Activated naive CD8-positive, alpha-beta T cell (primary cell): ENCODE measurements at regions not wholly inside any gene's neighbourhood (a gene's known extent, or its start where the extent isn't known, plus 50 kb on each side); places are given as distances from the start of the nearest gene placed in this dataset.

Source experiments
- H3K27ac Mint-ChIP-seq: one replicate; pipeline ENCODE4 v1.8.0; 2021; ENCODE audit warnings: mixed read lengths
- H3K27me3 Mint-ChIP-seq: one replicate; pipeline ENCODE4 v1.8.0; 2021; ENCODE audit warnings: mixed read lengths
- H3K36me3 Mint-ChIP-seq: one replicate; pipeline ENCODE4 v1.8.0; 2021; ENCODE audit warnings: mixed read lengths
- H3K4me1 Mint-ChIP-seq: one replicate; pipeline ENCODE4 v1.8.0; 2021; ENCODE audit warnings: low read depth, mixed read lengths
- H3K4me3 Mint-ChIP-seq: one replicate; pipeline ENCODE4 v1.8.0; 2021; ENCODE audit warnings: mild to moderate bottlenecking, mixed read lengths
- H3K9me3 Mint-ChIP-seq: one replicate; pipeline ENCODE4 v1.8.0; 2021; ENCODE audit warnings: low read depth, mixed read lengths

- Mint-ChIP-seq H3K4me1 (no peaks in the 10 kb centered on the region), H3K4me3 (no peak overlapping the region), H3K27ac (no peak overlapping the region), H3K27me3 (peaks cover 3% of the 10 kb centered on the region), H3K9me3 (no peaks in the 10 kb centered on the region), H3K36me3 (no peaks in the 10 kb centered on the region)
Measured at GRCh38 chr2:38446906-38447561, 70.0 kb upstream of the ATL2 start.

- Mint-ChIP-seq H3K27me3 (peaks cover 3% of the 10 kb centered on the region), H3K4me3 (no peak overlapping the region), H3K36me3 (no peaks in the 10 kb centered on the region), H3K27ac (no peak overlapping the region), H3K9me3 (no peaks in the 10 kb centered on the region), H3K4me1 (no peaks in the 10 kb centered on the region)
Measured at GRCh38 chr2:38446418-38446817, 69.3 kb upstream of the ATL2 start.

DNA sequence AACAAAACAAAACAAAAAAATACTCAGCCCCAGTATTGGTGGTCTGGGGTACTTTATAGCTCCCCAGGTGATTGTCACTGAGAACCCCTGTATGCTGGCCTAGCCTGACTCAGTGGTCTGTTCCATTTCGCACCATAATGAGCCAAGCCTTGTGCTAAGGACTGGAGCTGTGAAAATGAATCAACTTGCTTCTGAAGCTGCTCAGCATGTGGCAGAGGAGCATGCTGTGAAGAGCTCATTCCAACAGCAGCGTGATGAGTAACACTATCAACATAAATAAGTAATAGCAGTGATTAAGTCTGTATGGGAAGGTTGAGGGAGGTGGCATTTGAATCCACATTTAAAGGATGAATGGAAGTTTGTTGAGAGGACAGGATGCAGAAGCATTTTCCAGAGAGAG, 67.2 kb upstream of the ATL2 start:
- no peak overlapping the region for H3K4me3 Mint-ChIP-seq
- peaks cover 3% of the 10 kb centered on the region for H3K27me3 Mint-ChIP-seq
- H3K4me1 Mint-ChIP-seq = no peaks in the 10 kb centered on the region
- H3K36me3 Mint-ChIP-seq = no peaks in the 10 kb centered on the region
- H3K27ac Mint-ChIP-seq = no peak overlapping the region
- no peaks in the 10 kb centered on the region for H3K9me3 Mint-ChIP-seq

DNA sequence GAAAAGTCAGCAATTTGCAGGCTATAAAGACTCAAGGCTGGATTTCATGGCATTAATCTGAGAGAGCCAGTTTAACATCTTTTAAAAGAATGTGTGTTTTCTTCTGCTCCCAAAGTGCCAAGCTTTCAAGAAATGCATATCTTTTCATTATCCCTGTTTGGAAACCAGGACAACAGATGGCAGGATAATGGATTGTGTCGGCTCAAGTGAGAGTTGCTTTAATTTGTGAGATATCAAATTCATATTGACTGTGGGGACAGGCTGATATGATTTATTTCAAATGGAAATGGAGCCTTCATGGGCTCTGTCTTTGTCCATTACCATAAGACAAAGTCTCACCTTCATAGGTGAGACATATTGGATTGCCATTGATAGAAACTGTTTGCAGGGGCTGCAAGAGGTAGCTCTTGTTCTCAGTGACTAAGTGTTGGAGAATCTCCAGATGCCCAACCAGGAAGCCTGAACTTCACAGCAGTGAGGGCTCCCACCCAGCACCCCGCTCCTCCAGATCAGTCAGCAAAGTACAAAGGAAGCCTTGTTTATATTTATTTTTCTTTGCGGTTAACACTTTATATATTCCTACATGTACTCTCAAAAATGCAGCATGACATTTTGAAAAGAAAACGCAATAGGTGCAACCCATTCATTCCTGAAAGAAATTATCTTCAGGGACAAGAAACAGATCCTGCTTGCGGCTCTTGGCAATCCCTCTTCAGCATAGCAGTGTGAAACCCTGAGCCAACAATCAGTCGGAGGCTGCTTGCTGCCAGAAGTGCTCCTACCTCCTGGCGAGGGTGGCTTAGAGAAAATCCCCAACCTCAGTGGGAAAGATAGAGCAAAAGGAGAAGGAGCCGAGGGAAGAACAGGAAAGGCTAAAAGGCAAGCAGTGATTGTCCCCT, 65.8 kb upstream of the ATL2 start:
- Mint-ChIP-seq H3K36me3 (no peaks in the 10 kb centered on the region), H3K4me1 (peaks cover 3% of the 10 kb centered on the region), H3K4me3 (no peak overlapping the region), H3K27me3 (peaks cover 3% of the 10 kb centered on the region), H3K9me3 (no peaks in the 10 kb centered on the region), H3K27ac (no peak overlapping the region)

- H3K4me1 Mint-ChIP-seq = peaks cover 3% of the 10 kb centered on the region
- peaks cover 3% of the 10 kb centered on the region for H3K27me3 Mint-ChIP-seq
- H3K27ac Mint-ChIP-seq = no peak overlapping the region
- H3K36me3 Mint-ChIP-seq = no peaks in the 10 kb centered on the region
- no peaks in the 10 kb centered on the region for H3K9me3 Mint-ChIP-seq
- no peak overlapping the region for H3K4me3 Mint-ChIP-seq
Measured at GRCh38 chr2:38441346-38441745, 64.3 kb upstream of the ATL2 start.

- Mint-ChIP-seq H3K27me3 (peaks cover 3% of the 10 kb centered on the region), H3K27ac (no peak overlapping the region), H3K4me1 (peaks cover 3% of the 10 kb centered on the region), H3K9me3 (no peaks in the 10 kb centered on the region), H3K4me3 (no peak overlapping the region), H3K36me3 (no peaks in the 10 kb centered on the region)
Measured at GRCh38 chr2:38440655-38441054, 63.6 kb upstream of the ATL2 start.

GRCh38 chr2:38439863-38440262, 62.8 kb upstream of the ATL2 start:
- H3K27me3 Mint-ChIP-seq = peaks cover 3% of the 10 kb centered on the region

GRCh38 chr2:38438883-38439612, 62.0 kb upstream of the ATL2 start:
- H3K36me3 Mint-ChIP-seq = no peaks in the 10 kb centered on the region
- peaks cover 2% of the 10 kb centered on the region for H3K27me3 Mint-ChIP-seq
- H3K4me3 Mint-ChIP-seq = no peak overlapping the region
- peaks cover 3% of the 10 kb centered on the region for H3K4me1 Mint-ChIP-seq
- H3K27ac Mint-ChIP-seq = peak overlapping the region; percentile 1
- H3K9me3 Mint-ChIP-seq = no peaks in the 10 kb centered on the region

More at GRCh38 chr2:38439863-38440262, 62.8 kb upstream of the ATL2 start:
- no peaks in the 10 kb centered on the region for H3K9me3 Mint-ChIP-seq
- no peak overlapping the region for H3K27ac Mint-ChIP-seq
- H3K4me1 Mint-ChIP-seq = peaks cover 3% of the 10 kb centered on the region
- no peak overlapping the region for H3K4me3 Mint-ChIP-seq
- H3K36me3 Mint-ChIP-seq = no peaks in the 10 kb centered on the region

GRCh38 chr2:38438133-38438882, 61.2 kb upstream of the ATL2 start:
- Mint-ChIP-seq H3K4me3 (no peak overlapping the region), H3K9me3 (no peaks in the 10 kb centered on the region), H3K36me3 (no peaks in the 10 kb centered on the region), H3K4me1 (peaks cover 3% of the 10 kb centered on the region), H3K27ac (no peak overlapping the region), H3K27me3 (peaks cover 2% of the 10 kb centered on the region)

- Mint-ChIP-seq H3K4me3 (no peak overlapping the region), H3K4me1 (peaks cover 3% of the 10 kb centered on the region), H3K36me3 (no peaks in the 10 kb centered on the region), H3K27me3 (no peaks in the 10 kb centered on the region), H3K27ac (no peak overlapping the region), H3K9me3 (no peaks in the 10 kb centered on the region)
Measured at GRCh38 chr2:38436227-38436664, 59.2 kb upstream of the ATL2 start.

DNA sequence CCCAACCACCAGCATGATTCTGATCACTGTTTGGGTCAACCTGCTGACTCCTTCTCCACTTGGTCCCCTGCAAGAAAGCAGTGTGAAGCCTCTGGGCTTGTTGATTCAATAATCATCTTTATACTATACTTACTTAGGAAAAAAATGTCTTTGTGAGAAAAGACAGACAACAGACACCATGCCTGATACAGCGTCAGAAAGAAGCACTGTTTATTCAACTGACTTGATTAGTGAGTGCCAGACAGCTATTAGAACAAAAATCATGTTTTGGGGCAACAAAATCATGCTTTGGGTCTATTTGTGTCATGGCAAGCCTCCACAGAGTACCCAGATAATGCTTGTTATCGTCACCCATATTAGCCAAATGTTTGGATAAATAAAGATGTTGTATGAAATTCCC, 58.7 kb upstream of the ATL2 start:
- no peak overlapping the region for H3K27ac Mint-ChIP-seq
- no peaks in the 10 kb centered on the region for H3K36me3 Mint-ChIP-seq
- H3K4me3 Mint-ChIP-seq = no peak overlapping the region
- no peaks in the 10 kb centered on the region for H3K27me3 Mint-ChIP-seq
- no peaks in the 10 kb centered on the region for H3K9me3 Mint-ChIP-seq
- peaks cover 3% of the 10 kb centered on the region for H3K4me1 Mint-ChIP-seq

DNA sequence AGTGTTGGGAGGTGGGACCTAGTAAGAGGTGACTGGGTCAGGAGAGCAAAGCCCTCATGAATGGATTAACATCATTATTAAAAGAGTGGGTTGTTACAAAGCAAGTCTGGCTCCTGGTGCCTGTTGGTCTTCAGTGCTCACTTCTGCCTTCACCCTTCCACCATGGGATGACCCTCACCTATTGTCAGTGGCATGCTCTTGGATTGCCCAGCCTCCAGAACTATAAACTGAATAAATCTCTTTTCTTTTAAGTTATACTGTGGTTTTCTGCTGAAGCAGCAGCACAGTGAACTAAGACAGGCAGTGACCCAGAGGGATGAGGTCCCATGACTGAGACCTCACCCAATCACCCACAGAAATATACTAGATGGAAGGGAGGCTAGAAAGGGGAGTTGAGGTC, 57.5 kb upstream of the ATL2 start:
- Mint-ChIP-seq H3K27me3 (no peaks in the 10 kb centered on the region), H3K4me3 (no peak overlapping the region), H3K36me3 (no peaks in the 10 kb centered on the region), H3K4me1 (peaks cover 3% of the 10 kb centered on the region), H3K27ac (no peak overlapping the region), H3K9me3 (no peaks in the 10 kb centered on the region)

DNA sequence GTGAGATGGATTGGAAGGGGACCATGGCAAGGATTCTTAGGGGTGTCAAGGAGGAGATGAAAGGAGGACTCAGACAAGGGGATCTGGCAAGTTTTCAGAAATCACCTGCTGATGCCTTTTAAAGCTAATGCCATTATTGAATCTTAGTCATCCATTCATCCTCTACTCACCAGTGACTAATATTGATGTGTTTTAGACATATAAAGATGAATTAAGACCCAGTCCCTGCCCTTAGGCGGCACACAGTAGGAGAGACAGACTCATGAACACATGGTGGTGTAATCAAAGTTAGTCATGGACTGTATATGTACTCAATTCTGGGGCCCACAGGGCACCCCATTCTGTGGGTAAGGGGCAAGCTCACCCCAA, 56.5 kb upstream of the ATL2 start:
- no peaks in the 10 kb centered on the region for H3K9me3 Mint-ChIP-seq
- no peaks in the 10 kb centered on the region for H3K36me3 Mint-ChIP-seq
- H3K4me1 Mint-ChIP-seq = no peaks in the 10 kb centered on the region
- no peak overlapping the region for H3K4me3 Mint-ChIP-seq
- no peak overlapping the region for H3K27ac Mint-ChIP-seq
- no peaks in the 10 kb centered on the region for H3K27me3 Mint-ChIP-seq

- Mint-ChIP-seq H3K4me1 (no peaks in the 10 kb centered on the region), H3K36me3 (no peaks in the 10 kb centered on the region), H3K27ac (no peak overlapping the region), H3K27me3 (no peaks in the 10 kb centered on the region), H3K9me3 (no peaks in the 10 kb centered on the region), H3K4me3 (no peak overlapping the region)
Measured at GRCh38 chr2:38432820-38433606, 55.9 kb upstream of the ATL2 start.
